Subcutaneous abdominal adipose tissue (tissue), 5 donors: ENCODE measurements at regions not wholly inside any gene's neighbourhood (a gene's known extent, or its start where the extent isn't known, plus 50 kb on each side); places are given as distances from the start of the nearest gene placed in this dataset.
"Not testable (repeated sequence)": the region's sequence is repeated elsewhere in the genome, so short reads cannot be mapped to it uniquely, and the experiment has no call there.

Experiments
- H3K27ac ChIP-seq: one replicate; pipeline ENCODE4 v1.7.0; 2013; ENCODE audit warnings: low read depth, mild to moderate bottlenecking, inconsistent platforms, low read length, moderate library complexity
- H3K27me3 ChIP-seq, 5 donors: one replicate each; pipeline ENCODE4 v1.7.0; 2013; ENCODE audit warnings: low read length in 5 of 5, inconsistent platforms in 1 of 5; ENCODE audit not compliant: control insufficient read depth in 5 of 5, insufficient read depth in 4 of 5
- H3K36me3 ChIP-seq, 5 donors: one replicate each; pipeline ENCODE4 v1.7.0; 2013; ENCODE audit warnings: low read length in 5 of 5; ENCODE audit not compliant: control insufficient read depth in 5 of 5, insufficient read depth in 5 of 5
- H3K4me1 ChIP-seq, 5 donors: one replicate each; pipeline ENCODE4 v1.7.0; 2013; ENCODE audit warnings: low read length in 5 of 5, mild to moderate bottlenecking in 3 of 5, moderate library complexity in 1 of 5; ENCODE audit not compliant: control insufficient read depth in 5 of 5, insufficient read depth in 5 of 5
- H3K4me3 ChIP-seq, 5 donors: one replicate each; pipeline ENCODE4 v1.7.0; 2013; ENCODE audit warnings: low read length in 5 of 5, low read depth in 1 of 5
- H3K9ac ChIP-seq, 5 donors: one replicate each; pipeline ENCODE4 v1.7.0; 2013; ENCODE audit warnings: low read length in 5 of 5, mild to moderate bottlenecking in 4 of 5, moderate library complexity in 3 of 5
- H3K9me3 ChIP-seq, 5 donors: one replicate each; pipeline ENCODE4 v1.7.0; 2013; ENCODE audit warnings: low read length in 5 of 5; ENCODE audit not compliant: control insufficient read depth in 5 of 5
- donor health status: healthy.
- donor health status: healthy.
- donor health status: healthy.
- donor health status: healthy.
- donor health status: healthy.

GRCh38 chr3:56931836-56932235 is 128.6 kb upstream of the SPATA12 start:
- Histone ChIP-seq H3K9ac (no peak overlapping the region), H3K27me3 (no peaks in the 10 kb centered on the region), H3K4me1 (peaks cover 0 to 29% (median 6%) of the 10 kb centered on the region in 5 donors), H3K27ac (no peak overlapping the region), H3K36me3 (no peaks in the 10 kb centered on the region), H3K4me3 (no peak overlapping the region), H3K9me3 (no peaks in the 10 kb centered on the region)

DNA sequence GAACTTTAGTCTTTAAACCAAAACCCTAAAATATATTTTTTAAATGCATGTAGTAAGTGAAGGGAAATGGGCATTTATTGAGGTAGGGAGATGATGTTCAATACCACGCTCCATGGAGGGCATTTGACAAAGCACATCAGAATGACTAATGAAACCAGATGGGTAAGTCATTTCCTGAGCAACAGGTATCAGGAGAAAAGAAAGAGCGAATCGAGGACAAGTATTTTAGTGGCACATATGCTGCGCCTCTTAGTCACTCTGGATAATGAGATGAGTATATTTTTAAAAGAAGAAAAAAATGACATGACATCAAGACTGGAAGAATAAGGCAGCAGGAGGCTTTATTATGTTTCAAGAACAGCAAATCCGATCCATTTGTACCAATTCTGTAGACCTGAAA is 129.0 kb upstream of the ARHGEF3 start:
- no peaks in the 10 kb centered on the region for H3K36me3 ChIP-seq

DNA sequence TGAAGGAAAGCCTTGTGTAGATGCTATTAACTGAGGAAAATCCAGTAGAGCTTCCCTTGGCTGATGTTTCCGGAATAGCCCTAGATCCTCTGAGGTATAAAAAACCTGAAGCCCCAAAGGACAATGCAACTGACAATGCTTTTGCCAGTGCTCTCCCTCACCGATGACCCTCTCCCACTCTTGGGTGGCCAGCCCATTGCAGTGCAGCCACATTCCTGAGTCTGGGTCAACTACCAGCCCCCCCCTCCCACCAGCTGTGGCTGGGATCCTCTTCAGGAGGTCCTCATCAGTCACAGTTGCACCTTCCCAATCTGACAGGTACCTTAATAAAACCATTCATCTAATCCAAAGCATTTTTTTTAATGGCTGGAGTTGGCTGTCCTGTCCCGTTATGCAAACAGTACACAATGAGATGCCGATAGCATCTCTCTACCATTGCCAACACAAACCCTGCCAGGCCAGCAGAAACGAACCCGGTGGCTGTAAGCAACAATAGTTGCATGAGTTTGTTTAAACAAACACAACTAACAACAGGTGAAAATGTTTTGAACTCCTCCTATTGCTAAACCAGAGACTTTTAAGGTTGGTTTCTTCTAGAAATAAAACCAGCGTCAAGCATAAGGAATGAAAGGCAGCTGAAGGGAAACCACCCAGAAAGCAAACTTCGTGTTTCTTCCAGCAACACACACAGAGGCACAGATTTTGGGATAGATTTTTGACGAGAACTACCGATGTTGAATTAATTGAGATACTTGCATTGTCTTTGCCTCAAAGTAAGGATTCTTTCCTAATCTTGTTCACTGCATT is 128.3 kb upstream of the ARHGEF3 start:
- no peak overlapping the region for H3K9ac ChIP-seq
- H3K9me3 ChIP-seq = no peaks in the 10 kb centered on the region
- no peak overlapping the region for H3K27ac ChIP-seq
- no peaks in the 10 kb centered on the region for H3K27me3 ChIP-seq
- peaks cover 0 to 47% (median 12%) of the 10 kb centered on the region in 5 donors for H3K4me1 ChIP-seq
- no peak overlapping the region for H3K4me3 ChIP-seq
- H3K36me3 ChIP-seq = no peaks in the 10 kb centered on the region

More for the DNA sequence above, 129.0 kb upstream of the ARHGEF3 start:
- no peak overlapping the region for H3K9ac ChIP-seq
- H3K4me1 ChIP-seq = peaks cover 0 to 40% (median 12%) of the 10 kb centered on the region in 5 donors
- H3K27me3 ChIP-seq = no peaks in the 10 kb centered on the region
- H3K27ac ChIP-seq = no peak overlapping the region
- H3K4me3 ChIP-seq = no peak overlapping the region
- no peaks in the 10 kb centered on the region for H3K9me3 ChIP-seq

GRCh38 chr3:56928379-56929068 is 126.8 kb upstream of the ARHGEF3 start:
- Histone ChIP-seq H3K4me1 (peaks cover 0 to 62% (median 26%) of the 10 kb centered on the region in 5 donors), H3K4me3 (no peak overlapping the region), H3K27ac (no peak overlapping the region), H3K9me3 (no peaks in the 10 kb centered on the region), H3K27me3 (no peaks in the 10 kb centered on the region), H3K36me3 (no peaks in the 10 kb centered on the region), H3K9ac (peak overlapping the region in 1 of 5 donors; percentile 23)

GRCh38 chr3:56927855-56928254 is 126.1 kb upstream of the ARHGEF3 start:
- no peak overlapping the region for H3K4me3 ChIP-seq
- no peaks in the 10 kb centered on the region for H3K9me3 ChIP-seq
- H3K27me3 ChIP-seq = no peaks in the 10 kb centered on the region
- H3K27ac ChIP-seq = no peak overlapping the region
- H3K4me1 ChIP-seq = peaks cover 0 to 68% (median 29%) of the 10 kb centered on the region in 5 donors
- H3K9ac ChIP-seq = no peak overlapping the region
- no peaks in the 10 kb centered on the region for H3K36me3 ChIP-seq

- no peaks in the 10 kb centered on the region for H3K9me3 ChIP-seq
- peaks cover 3 to 72% (median 32%) of the 10 kb centered on the region in 5 donors for H3K4me1 ChIP-seq
- H3K9ac ChIP-seq = peak overlapping the region in 1 of 5 donors; percentile 9
- H3K4me3 ChIP-seq = no peak overlapping the region
- no peaks in the 10 kb centered on the region for H3K27me3 ChIP-seq
- H3K36me3 ChIP-seq = no peaks in the 10 kb centered on the region
- peak overlapping the region; percentile 5 for H3K27ac ChIP-seq
Measured at GRCh38 chr3:56926947-56927282, 125.2 kb upstream of the ARHGEF3 start.

- H3K9ac ChIP-seq = peak overlapping the region in 1 of 5 donors; percentile 9
- peaks cover 5 to 77% (median 32%) of the 10 kb centered on the region in 5 donors for H3K4me1 ChIP-seq
- H3K27ac ChIP-seq = peak overlapping the region; percentile 82
- no peaks in the 10 kb centered on the region for H3K36me3 ChIP-seq
- no peaks in the 10 kb centered on the region for H3K27me3 ChIP-seq
- no peak overlapping the region for H3K4me3 ChIP-seq
- no peaks in the 10 kb centered on the region for H3K9me3 ChIP-seq
Measured at GRCh38 chr3:56926243-56926946, 124.6 kb upstream of the ARHGEF3 start.

GRCh38 chr3:56924700-56925099 is 123.0 kb upstream of the ARHGEF3 start:
- not testable (repeated sequence) for H3K36me3 ChIP-seq, H3K9me3 ChIP-seq, H3K9ac ChIP-seq, H3K27me3 ChIP-seq, H3K4me3 ChIP-seq
- Histone ChIP-seq H3K27ac (peak overlapping the region; percentile 82), H3K4me1 (peaks cover 5 to 76% (median 32%) of the 10 kb centered on the region in 5 donors)

DNA sequence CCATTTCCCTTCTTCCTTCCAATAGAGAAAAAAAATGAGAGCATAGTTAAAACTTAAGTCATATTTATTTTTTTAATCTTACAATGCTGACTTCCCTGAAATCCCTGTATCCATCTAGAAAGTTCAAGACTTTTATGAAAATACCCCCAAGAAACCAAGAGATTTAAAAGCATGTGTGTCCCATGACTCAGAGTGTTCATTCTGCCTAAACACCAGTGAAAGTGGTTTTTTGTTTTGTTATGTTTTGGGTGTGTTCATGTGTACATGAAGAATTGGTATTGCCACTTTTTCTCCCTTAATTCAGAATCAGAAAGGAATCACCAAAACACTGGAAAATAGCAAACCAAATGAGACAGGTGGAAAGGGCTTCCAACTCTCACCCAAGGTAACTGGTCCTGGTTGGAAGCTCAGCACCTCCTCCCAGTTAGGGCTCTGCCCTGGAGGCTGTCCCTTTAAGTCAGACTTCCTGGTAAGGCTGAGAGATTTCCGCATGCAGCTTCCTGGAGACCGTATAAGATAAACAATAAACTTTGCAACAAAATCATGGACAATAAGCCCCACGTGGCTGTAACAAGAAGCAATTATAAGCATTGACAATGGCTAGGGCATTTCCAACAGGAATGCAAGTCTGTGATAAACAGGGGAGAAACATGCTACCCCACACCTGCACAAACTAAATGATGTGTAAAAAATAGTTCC is 121.9 kb upstream of the ARHGEF3 start:
- Histone ChIP-seq H3K9me3 (no peaks in the 10 kb centered on the region), H3K9ac (peak overlapping the region in 1 of 5 donors; percentile 23), H3K27me3 (no peaks in the 10 kb centered on the region), H3K4me1 (peaks cover 5 to 69% (median 32%) of the 10 kb centered on the region in 5 donors), H3K36me3 (no peaks in the 10 kb centered on the region), H3K27ac (peak overlapping the region; percentile 82), H3K4me3 (no peak overlapping the region)
